HEK293 (cell line): ENCODE measurements at regions not wholly inside any gene's neighbourhood (a gene's known extent, or its start where the extent isn't known, plus 50 kb on each side); places are given as distances from the start of the nearest gene placed in this dataset.

ENCODE experiments used
- CTCF ChIA-PET: fragments of 350-600 bp; formaldehyde crosslinking; extraction: SDS; loops from one replicate; lab custom pipeline; 2021; ENCODE audit warnings: antibody characterized with exemption; lab: Yijun Ruan, JAX
- POLR2A ChIA-PET: fragments of 300-600 bp; formaldehyde crosslinking; extraction: SDS; loops from one replicate; lab custom pipeline; 2020; ENCODE audit warnings: antibody characterized with exemption, inconsistent platforms; lab: Yijun Ruan, JAX
- H3K27ac ChIP-seq: fragments of 200-500 bp; sonication (Bioruptor generic); 2 replicates; pipeline ENCODE4 v1.5.1; 2014; ENCODE audit warnings: low read depth, low read length, control low read depth, inconsistent platforms; ENCODE audit errors: extremely low read depth
- H3K36me3 ChIP-seq, 2 experiments: fragments of 200-500 bp in 1 of 2; sonication (Bioruptor generic) in 1 of 2; 1 replicate in 1 of 2; 2 replicates in 1 of 2; pipeline ENCODE4 v1.5.1; 2014 to 2017; ENCODE audit warnings: inconsistent platforms in 2 of 2, low read length in 2 of 2; ENCODE audit not compliant: control insufficient read depth in 2 of 2, insufficient read depth in 1 of 2
- H3K4me1 ChIP-seq: fragments of 200-500 bp; sonication (Bioruptor generic); 2 replicates; pipeline ENCODE4 v1.5.1; 2014; ENCODE audit warnings: mild to moderate bottlenecking, low read length, inconsistent platforms; ENCODE audit not compliant: control insufficient read depth, insufficient read depth
- H3K4me3 ChIP-seq: 2 replicates; pipeline ENCODE4 v1.5.1; 2011; ENCODE audit warnings: low read depth, mild to moderate bottlenecking, control low read depth, low read length, moderate library complexity
- H3K9me3 ChIP-seq: fragments of 200-500 bp; sonication (Bioruptor generic); 2 replicates; pipeline ENCODE4 v1.5.1; 2014; ENCODE audit warnings: low read depth, low read length, inconsistent platforms; ENCODE audit not compliant: control insufficient read depth, insufficient read depth
- BCL11A ChIP-seq: fragments of 450-650 bp; formaldehyde crosslinking; IDR thresholded peaks from 2 replicates; pipeline ENCODE4 v1.5.1; 2016; ENCODE audit warnings: low read depth, missing biosample characterization, missing genetic modification characterization
- SP7 ChIP-seq: fragments of 450-650 bp; formaldehyde crosslinking; IDR thresholded peaks from 2 replicates; pipeline ENCODE4 v1.5.1; 2016; ENCODE audit warnings: missing biosample characterization, missing genetic modification characterization
- ZNF121 ChIP-seq: fragments of 450-650 bp; formaldehyde crosslinking; IDR thresholded peaks from 2 replicates; pipeline ENCODE4 v1.5.1; 2016; ENCODE audit warnings: missing biosample characterization, missing genetic modification characterization
- ZNF133 ChIP-seq: fragments of 450-650 bp; formaldehyde crosslinking; IDR thresholded peaks from 2 replicates; pipeline ENCODE4 v1.5.1; 2016; ENCODE audit warnings: missing biosample characterization, missing genetic modification characterization
- ZNF146 ChIP-seq: fragments of 450-650 bp; formaldehyde crosslinking; IDR thresholded peaks from 2 replicates; pipeline ENCODE4 v1.5.1; 2016; ENCODE audit warnings: missing biosample characterization, missing genetic modification characterization
- ZNF221 ChIP-seq: fragments of 450-650 bp; formaldehyde crosslinking; IDR thresholded peaks from 2 replicates; pipeline ENCODE4 v1.5.1; 2017; ENCODE audit warnings: missing biosample characterization, missing genetic modification characterization, borderline replicate concordance
- ZNF266 ChIP-seq: fragments of 450-650 bp; formaldehyde crosslinking; IDR thresholded peaks from 2 replicates; pipeline ENCODE4 v1.5.1; 2016; ENCODE audit warnings: missing biosample characterization, missing genetic modification characterization, low read depth
- ZNF354C ChIP-seq: fragments of 450-650 bp; formaldehyde crosslinking; IDR thresholded peaks from 2 replicates; pipeline ENCODE4 v1.5.1; 2016; ENCODE audit warnings: missing biosample characterization, missing genetic modification characterization, low read depth, borderline replicate concordance
- ZNF362 ChIP-seq: fragments of 450-650 bp; formaldehyde crosslinking; IDR thresholded peaks from 2 replicates; pipeline ENCODE4 v1.5.1; 2016; ENCODE audit warnings: missing biosample characterization, missing genetic modification characterization
- ZNF391 ChIP-seq: fragments of 450-650 bp; formaldehyde crosslinking; IDR thresholded peaks from 2 replicates; pipeline ENCODE4 v1.5.1; 2016; ENCODE audit warnings: low read depth, missing biosample characterization, missing genetic modification characterization, borderline replicate concordance
- ZNF473 ChIP-seq: fragments of 450-650 bp; formaldehyde crosslinking; IDR thresholded peaks from 2 replicates; pipeline ENCODE4 v1.5.1; 2017; ENCODE audit warnings: missing biosample characterization, missing genetic modification characterization
- ZNF529 ChIP-seq: fragments of 450-650 bp; formaldehyde crosslinking; IDR thresholded peaks from 2 replicates; pipeline ENCODE4 v1.5.1; 2017; ENCODE audit warnings: missing genetic modification characterization, missing biosample characterization; ENCODE audit not compliant: insufficient replicate concordance
- ZNF548 ChIP-seq: fragments of 450-650 bp; formaldehyde crosslinking; IDR thresholded peaks from 2 replicates; pipeline ENCODE4 v1.5.1; 2016; ENCODE audit warnings: missing biosample characterization, missing genetic modification characterization
- ZNF580 ChIP-seq: fragments of 450-650 bp; formaldehyde crosslinking; IDR thresholded peaks from 2 replicates; pipeline ENCODE4 v1.5.1; 2016; ENCODE audit warnings: missing biosample characterization, missing genetic modification characterization
- ZNF596 ChIP-seq: fragments of 450-650 bp; IDR thresholded peaks from 2 replicates; pipeline ENCODE4 v1.5.0; 2018; ENCODE audit warnings: missing biosample characterization, mild to moderate bottlenecking, missing genetic modification characterization, moderate library complexity
- ZNF626 ChIP-seq: fragments of 450-650 bp; sonication (Bioruptor Pico); formaldehyde crosslinking; IDR thresholded peaks from 2 replicates; pipeline ENCODE4 v1.5.1; 2018; ENCODE audit warnings: missing biosample characterization, missing genetic modification characterization, inconsistent platforms
- ZNF629 ChIP-seq: fragments of 450-650 bp; formaldehyde crosslinking; IDR thresholded peaks from 2 replicates; pipeline ENCODE4 v1.5.1; 2017; ENCODE audit warnings: missing biosample characterization, missing genetic modification characterization
- ZNF654 ChIP-seq: fragments of 450-650 bp; formaldehyde crosslinking; IDR thresholded peaks from 2 replicates; pipeline ENCODE4 v1.5.1; 2016; ENCODE audit warnings: low read depth, missing biosample characterization, missing genetic modification characterization
- ZNF658 ChIP-seq: fragments of 450-650 bp; formaldehyde crosslinking; IDR thresholded peaks from 2 replicates; pipeline ENCODE4; 2016; ENCODE audit warnings: missing biosample characterization, missing genetic modification characterization
- ZNF777 ChIP-seq: fragments of 450-650 bp; formaldehyde crosslinking; IDR thresholded peaks from 2 replicates; pipeline ENCODE4 v1.5.1; 2017; ENCODE audit warnings: missing biosample characterization, missing genetic modification characterization, borderline replicate concordance
- ZSCAN16 ChIP-seq: fragments of 450-650 bp; formaldehyde crosslinking; IDR thresholded peaks from 2 replicates; pipeline ENCODE4 v1.5.1; 2016; ENCODE audit warnings: missing biosample characterization, missing genetic modification characterization
- TF ChIP-seq, protein P1 (sequence below): fragments of 450-650 bp; formaldehyde crosslinking; IDR thresholded peaks from 2 replicates; pipeline ENCODE4 v1.5.1; 2017; ENCODE audit warnings: missing biosample characterization, missing genetic modification characterization

GRCh38 chr10:83580373-83581012, 558.8 kb upstream of the GHITM start:
- no peak overlapping the region for H3K27ac ChIP-seq
- ChIA-PET CTCF (no interaction called here), POLR2A (no interaction called here)
- no peak for TF ChIP-seq ZNF626
- TF ChIP-seq ZNF580 (tag by site-specific recombination), result no peak
- TF ChIP-seq ZNF266 (tag by site-specific recombination), result no peak
- no peak for TF ChIP-seq SP7 (tag by site-specific recombination)
- no peak for TF ChIP-seq ZNF362
- TF ChIP-seq, protein P1, sequence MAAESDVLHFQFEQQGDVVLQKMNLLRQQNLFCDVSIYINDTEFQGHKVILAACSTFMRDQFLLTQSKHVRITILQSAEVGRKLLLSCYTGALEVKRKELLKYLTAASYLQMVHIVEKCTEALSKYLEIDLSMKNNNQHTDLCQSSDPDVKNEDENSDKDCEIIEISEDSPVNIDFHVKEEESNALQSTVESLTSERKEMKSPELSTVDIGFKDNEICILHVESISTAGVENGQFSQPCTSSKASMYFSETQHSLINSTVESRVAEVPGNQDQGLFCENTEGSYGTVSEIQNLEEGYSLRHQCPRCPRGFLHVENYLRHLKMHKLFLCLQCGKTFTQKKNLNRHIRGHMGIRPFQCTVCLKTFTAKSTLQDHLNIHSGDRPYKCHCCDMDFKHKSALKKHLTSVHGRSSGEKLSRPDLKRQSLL (tag by site-specific recombination), result no peak
- TF ChIP-seq BCL11A, result no peak
- no peak for TF ChIP-seq ZNF777 (tag by site-specific recombination)
- no peak for TF ChIP-seq ZNF121
- TF ChIP-seq ZNF473 (tag by site-specific recombination), result no peak
- TF ChIP-seq ZNF629 (tag by site-specific recombination), result no peak
- no peak for TF ChIP-seq ZNF654 (tag by site-specific recombination)
- no peak for TF ChIP-seq ZNF146 (tag by site-specific recombination)
- TF ChIP-seq ZNF133 (tag by site-specific recombination), result no peak
- no peak for TF ChIP-seq ZNF529 (tag by site-specific recombination)
- no peak for TF ChIP-seq ZNF354C (tag by site-specific recombination)
- no peak for TF ChIP-seq ZSCAN16 (tag by site-specific recombination)
- no peaks in the 10 kb centered on the region for H3K4me1 ChIP-seq
- H3K36me3 ChIP-seq, result no peaks in the 10 kb centered on the region
- no peaks in the 10 kb centered on the region for H3K9me3 ChIP-seq
- H3K4me3 ChIP-seq, result no peak overlapping the region

DNA sequence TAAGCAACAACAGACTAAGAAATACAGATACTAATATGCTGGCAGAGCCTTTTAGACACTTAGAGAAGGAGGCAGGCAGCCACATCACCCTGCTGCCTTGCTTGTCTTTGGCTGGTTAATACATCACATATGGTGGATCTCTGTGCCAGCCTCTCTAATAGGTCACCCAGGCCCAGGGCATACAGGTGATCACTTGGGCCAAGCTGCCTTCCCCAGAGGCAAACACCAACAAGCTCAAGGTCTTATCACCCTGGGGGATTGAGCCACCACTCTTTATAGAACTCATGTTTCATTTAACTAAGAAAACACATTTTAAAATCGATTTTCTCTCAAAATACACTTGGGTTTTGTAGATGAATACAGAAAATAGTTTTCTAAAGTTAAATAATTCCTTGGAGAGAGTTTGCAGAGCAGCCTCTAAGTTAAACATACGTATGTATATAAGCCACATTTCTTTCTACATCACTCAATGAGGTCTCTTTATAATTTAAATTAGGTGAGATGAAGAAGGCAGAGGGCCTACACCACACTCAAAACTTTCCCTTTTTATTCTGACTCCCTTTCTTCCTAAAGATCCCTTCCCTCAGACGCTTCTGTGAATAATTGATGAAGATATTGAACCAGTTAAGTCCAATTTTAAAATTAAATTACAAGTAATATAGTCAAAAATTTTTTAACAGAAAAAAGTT, 556.8 kb upstream of the GHITM start:
- Histone ChIP-seq H3K9me3 (no peaks in the 10 kb centered on the region), H3K27ac (no peak overlapping the region), H3K4me3 (no peak overlapping the region), H3K4me1 (no peaks in the 10 kb centered on the region), H3K36me3 (no peaks in the 10 kb centered on the region)
- POLR2A ChIA-PET, result no interaction called here
- CTCF ChIA-PET, result no interaction called here
- no peak for TF ChIP-seq ZNF658 (tag by site-specific recombination)
- no peak for TF ChIP-seq ZNF221
- no peak for TF ChIP-seq BCL11A
- TF ChIP-seq ZNF596 (tag by site-specific recombination), result no peak
- TF ChIP-seq ZNF548, result no peak
- TF ChIP-seq ZNF391 (tag by site-specific recombination), result no peak
